NCI-H460 (cell line): ENCODE measurements at regions not wholly inside any gene's neighbourhood (a gene's known extent, or its start where the extent isn't known, plus 50 kb on each side); places are given as distances from the start of the nearest gene placed in this dataset.

Experiments used
- DNase-seq: peaks from one replicate; pipeline ENCODE4 v3.0.0-alpha.2; 2016; ENCODE audit warnings: low read depth; ENCODE audit errors: extremely low read depth

- DNase-seq = no peak
Observed at GRCh38 chr2:15731889-15732271, 140.2 kb downstream of the DDX1 start.

- no peak for DNase-seq
Observed at GRCh38 chr2:15732341-15733077, 140.8 kb downstream of the DDX1 start.

GRCh38 chr2:15733867-15734673 lies 142.4 kb downstream of the DDX1 start:
- DNase-seq = no peak

GRCh38 chr2:15734674-15735483 lies 143.2 kb downstream of the DDX1 start:
- no peak for DNase-seq

- no peak for DNase-seq
Observed at GRCh38 chr2:15735484-15736326, 144.0 kb downstream of the DDX1 start.

GRCh38 chr2:15736396-15737180 lies 144.9 kb downstream of the DDX1 start:
- no peak for DNase-seq

GRCh38 chr2:15737314-15738224 lies 145.9 kb downstream of the DDX1 start:
- DNase-seq = no peak

- no peak for DNase-seq
Observed at GRCh38 chr2:15738225-15738546, 146.5 kb downstream of the DDX1 start.

- DNase-seq = no peak
Observed at GRCh38 chr2:15738943-15739342, 147.3 kb downstream of the DDX1 start.

- DNase-seq = no peak
Observed at GRCh38 chr2:15744820-15745219, 153.2 kb downstream of the DDX1 start.

GRCh38 chr2:15745350-15745749 lies 153.7 kb downstream of the DDX1 start:
- DNase-seq = no peak

- no peak for DNase-seq
Observed at GRCh38 chr2:15745907-15746702, 154.4 kb downstream of the DDX1 start.

- DNase-seq = no peak
Observed at GRCh38 chr2:15746703-15747550, 155.3 kb downstream of the DDX1 start.

- DNase-seq = no peak
Observed at GRCh38 chr2:15747603-15748471, 156.2 kb downstream of the DDX1 start.

GRCh38 chr2:15748736-15749323 lies 157.2 kb downstream of the DDX1 start:
- peak; percentile 30 for DNase-seq
